WTC11 (cell line): ENCODE measurements at regions not wholly inside any gene's neighbourhood (a gene's known extent, or its start where the extent isn't known, plus 50 kb on each side); places are given as distances from the start of the nearest gene placed in this dataset.
A peak's percentile ranks its signal among the peaks of the same experiment; 100 is the strongest.

Experiments used
- ATAC-seq: fragments of 200-7000 bp; cut with Tn5 transposase; 2 replicates; pipeline ENCODE4 v1.10.0; 2021; ENCODE audit warnings: mild to moderate bottlenecking, moderate library complexity
- CTCF ChIA-PET: fragments of 300-600 bp; sonication (Branson Sonifier 250); formaldehyde crosslinking; loops from one replicate; lab custom pipeline; 2021; ENCODE audit warnings: antibody characterized with exemption; lab: Charles Lee
- POLR2A ChIA-PET: fragments of 350-600 bp; sonication (Branson Sonifier 250); formaldehyde crosslinking; loops from one replicate; lab custom pipeline; 2021; ENCODE audit warnings: antibody characterized with exemption; lab: Charles Lee
- DNase-seq: peaks from one replicate; pipeline ENCODE4 v3.0.0; 2021; ENCODE audit warnings: low spot score
- H3K27ac Mint-ChIP-seq: 2 replicates; pipeline ENCODE4 v1.8.0; 2021; ENCODE audit warnings: mixed read lengths
- H3K27me3 Mint-ChIP-seq: 2 replicates; pipeline ENCODE4 v1.8.0; 2021; ENCODE audit warnings: low read depth, mild to moderate bottlenecking, moderate library complexity, mixed read lengths
- H3K36me3 Mint-ChIP-seq: 2 replicates; pipeline ENCODE4 v1.8.0; 2021; ENCODE audit warnings: mixed read lengths
- H3K4me1 Mint-ChIP-seq: 2 replicates; pipeline ENCODE4 v1.8.0; 2022; ENCODE audit warnings: mixed read lengths
- H3K4me3 Mint-ChIP-seq: 2 replicates; pipeline ENCODE4 v1.8.0; 2021; ENCODE audit warnings: mild to moderate bottlenecking, moderate library complexity, mixed read lengths
- H3K9me3 Mint-ChIP-seq: 2 replicates; pipeline ENCODE4 v1.8.0; 2021; ENCODE audit warnings: mixed read lengths
- E2F4 ChIP-seq: sonication (generic); formaldehyde crosslinking; IDR thresholded peaks from 2 replicates; pipeline ENCODE4 v1.8.1; 2022; ENCODE audit warnings: low read depth, mild to moderate bottlenecking, moderate library complexity, missing genetic modification reagents, borderline replicate concordance
- E2F5 ChIP-seq: sonication (generic); formaldehyde crosslinking; IDR thresholded peaks from 2 replicates; pipeline ENCODE4 v1.8.1; 2022; ENCODE audit warnings: mild to moderate bottlenecking, moderate library complexity, missing genetic modification reagents
- ETV6 ChIP-seq: sonication (generic); formaldehyde crosslinking; IDR thresholded peaks from 2 replicates; pipeline ENCODE4 v1.8.1; 2022; ENCODE audit warnings: mild to moderate bottlenecking, missing genetic modification reagents
- FOXP1 ChIP-seq: sonication (generic); formaldehyde crosslinking; IDR thresholded peaks from 2 replicates; pipeline ENCODE4 v1.8.0; 2022; ENCODE audit warnings: missing genetic modification reagents, mild to moderate bottlenecking, moderate library complexity, borderline replicate concordance
- GABPB1 ChIP-seq: sonication (generic); formaldehyde crosslinking; IDR thresholded peaks from 2 replicates; pipeline ENCODE4 v1.8.1; 2023; ENCODE audit warnings: mild to moderate bottlenecking, missing genetic modification reagents
- GTF2I ChIP-seq: fragments of 250-450 bp; sonication (Bioruptor Pico); conservative IDR thresholded peaks from 2 replicates; pipeline ENCODE4 v1.4.0; 2021; ENCODE audit warnings: mild to moderate bottlenecking
- IRF1 ChIP-seq: sonication (generic); formaldehyde crosslinking; IDR thresholded peaks from 2 replicates; pipeline ENCODE4 v1.8.0; 2023; ENCODE audit warnings: missing genetic modification reagents
- IRF2 ChIP-seq: sonication (generic); formaldehyde crosslinking; IDR thresholded peaks from 2 replicates; pipeline ENCODE4 v1.8.0; 2022; ENCODE audit warnings: low read depth, missing genetic modification reagents, borderline replicate concordance
- NFATC4 ChIP-seq: fragments of 250-450 bp; sonication (Bioruptor Pico); IDR thresholded peaks from 2 replicates; pipeline ENCODE4 v1.9.0; 2021; ENCODE audit warnings: mild to moderate bottlenecking
- NFYB ChIP-seq: sonication (generic); formaldehyde crosslinking; conservative IDR thresholded peaks from 2 replicates; pipeline ENCODE4 v1.8.0; 2022; ENCODE audit warnings: low read depth, missing genetic modification reagents
- NR1H2 ChIP-seq: sonication (generic); formaldehyde crosslinking; IDR thresholded peaks from 2 replicates; pipeline ENCODE4 v1.9.0; 2021; ENCODE audit warnings: mild to moderate bottlenecking, moderate library complexity, missing genetic modification reagents
- OVOL2 ChIP-seq: fragments of 250-450 bp; sonication (Bioruptor Pico); IDR thresholded peaks from 2 replicates; pipeline ENCODE4 v1.9.0; 2021; ENCODE audit warnings: mild to moderate bottlenecking, borderline replicate concordance
- PRRX2 ChIP-seq: fragments of 250-450 bp; sonication (Bioruptor Pico); IDR thresholded peaks from 2 replicates; pipeline ENCODE4 v1.8.0; 2021; ENCODE audit warnings: mild to moderate bottlenecking
- RORB ChIP-seq: fragments of 250-450 bp; sonication (Bioruptor Pico); IDR thresholded peaks from 2 replicates; pipeline ENCODE4 v1.9.0; 2021; ENCODE audit warnings: mild to moderate bottlenecking
- SMAD3 ChIP-seq: sonication (generic); formaldehyde crosslinking; IDR thresholded peaks from 2 replicates; pipeline ENCODE4 v1.8.0; 2022; ENCODE audit warnings: missing genetic modification reagents, mild to moderate bottlenecking, borderline replicate concordance
- ZNF138 ChIP-seq: sonication (generic); formaldehyde crosslinking; conservative IDR thresholded peaks from 2 replicates; pipeline ENCODE4 v1.8.1; 2022; ENCODE audit warnings: mild to moderate bottlenecking, moderate library complexity, missing genetic modification reagents
- ZNF317 ChIP-seq: sonication (generic); formaldehyde crosslinking; IDR thresholded peaks from 2 replicates; pipeline ENCODE4 v1.8.1; 2023; ENCODE audit warnings: low read depth, mild to moderate bottlenecking, moderate library complexity, missing genetic modification reagents, borderline replicate concordance
- ZNF423 ChIP-seq: fragments of 250-450 bp; sonication (Bioruptor Pico); IDR thresholded peaks from 2 replicates; pipeline ENCODE4 v2.1.2; 2022; ENCODE audit warnings: mild to moderate bottlenecking, moderate library complexity
- TF ChIP-seq, protein P1 (sequence below): sonication (generic); formaldehyde crosslinking; IDR thresholded peaks from 2 replicates; pipeline ENCODE4 v1.8.1; 2023; ENCODE audit warnings: mild to moderate bottlenecking, moderate library complexity, missing genetic modification reagents
- TF ChIP-seq, protein P2 (sequence below): sonication (generic); formaldehyde crosslinking; IDR thresholded peaks from 2 replicates; pipeline ENCODE4 v1.8.1; 2023; ENCODE audit warnings: mild to moderate bottlenecking, missing genetic modification reagents, moderate library complexity
- TF ChIP-seq, protein P3 (sequence below): sonication (generic); formaldehyde crosslinking; conservative IDR thresholded peaks from 2 replicates; pipeline ENCODE4 v1.8.1; 2023; ENCODE audit warnings: mild to moderate bottlenecking, low read depth, missing genetic modification reagents, moderate library complexity

GRCh38 chr5:51185850-51186329, 197.4 kb upstream of the ISL1 start:
- ChIA-PET CTCF (interaction anchor here (0.7 kb wide), 1 partner anchor 13 kb away, joined by 3 read pairs; no protein-coding TSS in a partner anchor), POLR2A (no interaction called here)
- no peaks in the 10 kb centered on the region for H3K36me3 Mint-ChIP-seq
- H3K4me1 Mint-ChIP-seq: peaks cover 39% of the 10 kb centered on the region
- H3K27ac Mint-ChIP-seq: no peak overlapping the region
- no peaks in the 10 kb centered on the region for H3K27me3 Mint-ChIP-seq
- peak; percentile 24; the same call in 1 of the 2 replicates for ATAC-seq
- no peak overlapping the region for H3K4me3 Mint-ChIP-seq
- no peak for DNase-seq
- TF ChIP-seq ZNF423 (CRISPR knock-in tag): no peak
- TF ChIP-seq NR1H2 (CRISPR knock-in tag): no peak
- no peak for TF ChIP-seq FOXP1 (CRISPR knock-in tag)
- TF ChIP-seq E2F5: no peak
- no peak for TF ChIP-seq NFATC4 (CRISPR knock-in tag)
- no peaks in the 10 kb centered on the region for H3K9me3 Mint-ChIP-seq

DNA sequence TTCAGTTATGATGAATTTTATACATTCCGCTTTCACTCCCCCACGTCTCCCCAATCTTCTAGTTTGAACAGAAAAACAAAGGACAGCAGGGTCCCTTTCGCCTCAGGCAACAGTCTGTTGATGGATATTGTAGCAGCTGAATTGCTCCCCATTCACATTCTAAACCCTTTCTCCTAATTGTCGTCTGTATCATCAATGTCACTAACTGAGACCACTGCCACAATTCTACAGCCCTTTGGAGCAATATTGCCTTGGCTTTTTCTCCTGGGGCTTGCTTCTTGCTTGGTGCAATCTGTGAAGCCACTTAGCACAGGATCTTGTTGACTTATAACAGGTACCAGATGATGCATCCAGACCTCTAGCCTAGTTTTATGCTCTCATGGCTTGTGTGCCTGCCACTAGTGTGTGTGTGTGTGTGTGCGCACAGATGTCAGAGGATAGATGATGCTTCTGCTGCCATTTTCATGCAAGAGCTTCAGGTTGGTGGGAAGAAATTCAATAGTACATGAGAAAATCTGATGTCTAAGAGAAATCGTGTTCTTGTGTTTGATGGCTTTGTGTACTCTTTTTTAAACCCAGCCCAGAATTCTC, 195.2 kb upstream of the ISL1 start:
- TF ChIP-seq FOXP1 (CRISPR knock-in tag): no peak
- ATAC-seq (peak; percentile 76), DNase-seq (no peak)
- H3K4me1 Mint-ChIP-seq: peaks cover 32% of the 10 kb centered on the region
- ChIA-PET CTCF (no interaction called here), POLR2A (no interaction called here)
- H3K27me3 Mint-ChIP-seq: no peaks in the 10 kb centered on the region
- H3K9me3 Mint-ChIP-seq: no peaks in the 10 kb centered on the region
- no peaks in the 10 kb centered on the region for H3K36me3 Mint-ChIP-seq
- H3K4me3 Mint-ChIP-seq: no peak overlapping the region
- H3K27ac Mint-ChIP-seq: no peak overlapping the region

- Mint-ChIP-seq H3K9me3 (no peaks in the 10 kb centered on the region), H3K27me3 (no peaks in the 10 kb centered on the region), H3K36me3 (no peaks in the 10 kb centered on the region), H3K27ac (no peak overlapping the region), H3K4me3 (no peak overlapping the region), H3K4me1 (peaks cover 8% of the 10 kb centered on the region)
- TF ChIP-seq ZNF317 (CRISPR knock-in tag) (no peak), GABPB1 (CRISPR knock-in tag) (no peak)
- TF ChIP-seq, protein P1, sequence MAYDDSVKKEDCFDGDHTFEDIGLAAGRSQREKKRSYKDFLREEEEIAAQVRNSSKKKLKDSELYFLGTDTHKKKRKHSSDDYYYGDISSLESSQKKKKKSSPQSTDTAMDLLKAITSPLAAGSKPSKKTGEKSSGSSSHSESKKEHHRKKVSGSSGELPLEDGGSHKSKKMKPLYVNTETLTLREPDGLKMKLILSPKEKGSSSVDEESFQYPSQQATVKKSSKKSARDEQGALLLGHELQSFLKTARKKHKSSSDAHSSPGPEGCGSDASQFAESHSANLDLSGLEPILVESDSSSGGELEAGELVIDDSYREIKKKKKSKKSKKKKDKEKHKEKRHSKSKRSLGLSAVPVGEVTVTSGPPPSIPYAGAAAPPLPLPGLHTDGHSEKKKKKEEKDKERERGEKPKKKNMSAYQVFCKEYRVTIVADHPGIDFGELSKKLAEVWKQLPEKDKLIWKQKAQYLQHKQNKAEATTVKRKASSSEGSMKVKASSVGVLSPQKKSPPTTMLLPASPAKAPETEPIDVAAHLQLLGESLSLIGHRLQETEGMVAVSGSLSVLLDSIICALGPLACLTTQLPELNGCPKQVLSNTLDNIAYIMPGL (CRISPR knock-in tag): no peak
- ATAC-seq (no peak), DNase-seq (no peak)
- POLR2A ChIA-PET: no interaction called here
- CTCF ChIA-PET: no interaction called here
These were observed 188.6 kb upstream of the ISL1 start for GRCh38 chr5:51194671-51195070.

- ATAC-seq (no peak), DNase-seq (no peak)
- no peak overlapping the region for H3K27ac Mint-ChIP-seq
- POLR2A ChIA-PET: no interaction called here
- no peak overlapping the region for H3K4me3 Mint-ChIP-seq
- peaks cover 8% of the 10 kb centered on the region for H3K4me1 Mint-ChIP-seq
- H3K27me3 Mint-ChIP-seq: no peaks in the 10 kb centered on the region
- CTCF ChIA-PET: no interaction called here
- H3K36me3 Mint-ChIP-seq: no peaks in the 10 kb centered on the region
- H3K9me3 Mint-ChIP-seq: no peaks in the 10 kb centered on the region; the same call in 1 of the 2 replicates
- no peak for TF ChIP-seq SMAD3 (CRISPR knock-in tag)
- TF ChIP-seq GTF2I (CRISPR knock-in tag): no peak
- TF ChIP-seq, protein P2, sequence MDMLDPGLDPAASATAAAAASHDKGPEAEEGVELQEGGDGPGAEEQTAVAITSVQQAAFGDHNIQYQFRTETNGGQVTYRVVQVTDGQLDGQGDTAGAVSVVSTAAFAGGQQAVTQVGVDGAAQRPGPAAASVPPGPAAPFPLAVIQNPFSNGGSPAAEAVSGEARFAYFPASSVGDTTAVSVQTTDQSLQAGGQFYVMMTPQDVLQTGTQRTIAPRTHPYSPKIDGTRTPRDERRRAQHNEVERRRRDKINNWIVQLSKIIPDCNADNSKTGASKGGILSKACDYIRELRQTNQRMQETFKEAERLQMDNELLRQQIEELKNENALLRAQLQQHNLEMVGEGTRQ (CRISPR knock-in tag): no peak
- TF ChIP-seq IRF1 (CRISPR knock-in tag): no peak
- no peak for TF ChIP-seq IRF2
- TF ChIP-seq, protein P3, sequence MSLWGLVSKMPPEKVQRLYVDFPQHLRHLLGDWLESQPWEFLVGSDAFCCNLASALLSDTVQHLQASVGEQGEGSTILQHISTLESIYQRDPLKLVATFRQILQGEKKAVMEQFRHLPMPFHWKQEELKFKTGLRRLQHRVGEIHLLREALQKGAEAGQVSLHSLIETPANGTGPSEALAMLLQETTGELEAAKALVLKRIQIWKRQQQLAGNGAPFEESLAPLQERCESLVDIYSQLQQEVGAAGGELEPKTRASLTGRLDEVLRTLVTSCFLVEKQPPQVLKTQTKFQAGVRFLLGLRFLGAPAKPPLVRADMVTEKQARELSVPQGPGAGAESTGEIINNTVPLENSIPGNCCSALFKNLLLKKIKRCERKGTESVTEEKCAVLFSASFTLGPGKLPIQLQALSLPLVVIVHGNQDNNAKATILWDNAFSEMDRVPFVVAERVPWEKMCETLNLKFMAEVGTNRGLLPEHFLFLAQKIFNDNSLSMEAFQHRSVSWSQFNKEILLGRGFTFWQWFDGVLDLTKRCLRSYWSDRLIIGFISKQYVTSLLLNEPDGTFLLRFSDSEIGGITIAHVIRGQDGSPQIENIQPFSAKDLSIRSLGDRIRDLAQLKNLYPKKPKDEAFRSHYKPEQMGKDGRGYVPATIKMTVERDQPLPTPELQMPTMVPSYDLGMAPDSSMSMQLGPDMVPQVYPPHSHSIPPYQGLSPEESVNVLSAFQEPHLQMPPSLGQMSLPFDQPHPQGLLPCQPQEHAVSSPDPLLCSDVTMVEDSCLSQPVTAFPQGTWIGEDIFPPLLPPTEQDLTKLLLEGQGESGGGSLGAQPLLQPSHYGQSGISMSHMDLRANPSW: no peak
- TF ChIP-seq RORB (CRISPR knock-in tag): no peak
- TF ChIP-seq ZNF138 (CRISPR knock-in tag): no peak
- TF ChIP-seq NFYB (CRISPR knock-in tag): no peak
- TF ChIP-seq NR1H2 (CRISPR knock-in tag): no peak
- no peak for TF ChIP-seq PRRX2 (CRISPR knock-in tag)
- no peak for TF ChIP-seq ETV6 (CRISPR knock-in tag)
- no peak for TF ChIP-seq E2F4
- no peak for TF ChIP-seq OVOL2 (CRISPR knock-in tag)
- TF ChIP-seq, all 79 proteins: peak for 0
These were observed 182.2 kb upstream of the ISL1 start for GRCh38 chr5:51201024-51201423.
